ENCODE measurements at regions not wholly inside any gene's neighbourhood (a gene's known extent, or its start where the extent isn't known, plus 50 kb on each side); places are given as distances from the start of the nearest gene placed in this dataset.

DNA sequence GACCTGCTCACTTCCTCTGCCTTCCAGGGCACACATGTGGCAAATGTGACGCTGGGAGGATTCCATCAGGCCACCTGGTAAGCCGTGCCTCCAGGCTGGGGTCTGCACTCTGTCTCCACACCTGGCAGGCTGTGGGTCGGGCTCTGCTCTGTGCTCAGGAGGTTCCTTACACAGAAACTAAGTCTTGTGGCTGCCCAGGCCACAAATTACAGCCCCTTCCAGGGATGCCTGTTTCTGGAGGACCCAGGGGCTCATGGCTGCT, 58.2 kb downstream of the RMI2 start:
- H3K4me2 ChIP-seq, result no peak overlapping the region
- no peaks in the 10 kb centered on the region for H3K27me3 ChIP-seq (ENCODE audit: insufficient read depth, low read depth)
- H3K9me3 ChIP-seq (ENCODE audit: insufficient read depth, low read depth), result no peaks in the 10 kb centered on the region
- no peak overlapping the region for H3K27ac ChIP-seq
- intact Hi-C loops (cut with micrococcal nuclease; ENCODE audit: unreplicated experiment), result loop anchor here (10.0 kb wide), 1 partner anchor 271 kb away; no protein-coding TSS in a partner anchor
- TF ChIP-seq EZH2 (IDR thresholded peaks at IDR 0.05; ENCODE audit: low read depth), result no peak
- TF ChIP-seq, protein P1, sequence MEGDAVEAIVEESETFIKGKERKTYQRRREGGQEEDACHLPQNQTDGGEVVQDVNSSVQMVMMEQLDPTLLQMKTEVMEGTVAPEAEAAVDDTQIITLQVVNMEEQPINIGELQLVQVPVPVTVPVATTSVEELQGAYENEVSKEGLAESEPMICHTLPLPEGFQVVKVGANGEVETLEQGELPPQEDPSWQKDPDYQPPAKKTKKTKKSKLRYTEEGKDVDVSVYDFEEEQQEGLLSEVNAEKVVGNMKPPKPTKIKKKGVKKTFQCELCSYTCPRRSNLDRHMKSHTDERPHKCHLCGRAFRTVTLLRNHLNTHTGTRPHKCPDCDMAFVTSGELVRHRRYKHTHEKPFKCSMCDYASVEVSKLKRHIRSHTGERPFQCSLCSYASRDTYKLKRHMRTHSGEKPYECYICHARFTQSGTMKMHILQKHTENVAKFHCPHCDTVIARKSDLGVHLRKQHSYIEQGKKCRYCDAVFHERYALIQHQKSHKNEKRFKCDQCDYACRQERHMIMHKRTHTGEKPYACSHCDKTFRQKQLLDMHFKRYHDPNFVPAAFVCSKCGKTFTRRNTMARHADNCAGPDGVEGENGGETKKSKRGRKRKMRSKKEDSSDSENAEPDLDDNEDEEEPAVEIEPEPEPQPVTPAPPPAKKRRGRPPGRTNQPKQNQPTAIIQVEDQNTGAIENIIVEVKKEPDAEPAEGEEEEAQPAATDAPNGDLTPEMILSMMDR (conservative IDR thresholded peaks at IDR 0.05), result no peak
- no peak for DNase-seq
- no peaks in the 10 kb centered on the region for H3K79me2 ChIP-seq (ENCODE audit: low read depth)
- H4K20me1 ChIP-seq (ENCODE audit: insufficient read depth), result no peaks in the 10 kb centered on the region
- CTCF ChIA-PET, result no interaction called here
- no peak overlapping the region for H2AFZ ChIP-seq
- no peaks in the 10 kb centered on the region for H3K9me2 ChIP-seq (ENCODE audit: insufficient read depth)
- no TSS peak for BruUV-seq (replicated peaks)
- H3K36me3 ChIP-seq (ENCODE audit: low read depth), result no peaks in the 10 kb centered on the region
- no peaks in the 10 kb centered on the region for H3F3A ChIP-seq (ENCODE audit: insufficient read depth, low read depth)
- POLR2A ChIA-PET (ENCODE audit: unreplicated experiment), result no interaction called here
- no peaks in the 10 kb centered on the region for H3K4me1 ChIP-seq (replicated peaks; ENCODE audit: insufficient read depth)
- no peak overlapping the region for H3K4me3 ChIP-seq

DNA sequence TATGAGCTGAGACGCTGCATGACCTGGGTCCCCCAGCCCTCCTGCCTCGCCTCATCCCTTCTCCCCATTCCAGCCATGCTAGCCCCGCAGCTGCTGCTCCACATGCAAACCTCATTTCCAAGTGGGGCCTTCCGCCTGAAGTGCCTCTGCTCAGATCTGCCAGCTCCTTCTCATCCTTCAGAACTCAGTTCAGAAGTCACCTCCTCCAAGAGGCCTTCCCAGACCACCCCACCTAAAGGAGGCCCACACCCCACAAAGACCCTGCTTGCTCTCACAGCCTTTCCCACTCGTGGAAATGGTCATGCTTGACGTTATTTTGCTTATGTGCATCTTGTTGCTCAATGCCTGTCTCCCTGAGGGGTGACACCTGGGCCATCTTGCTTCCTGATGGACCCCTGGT, 58.7 kb downstream of the RMI2 start:
- no peak overlapping the region for H3K27ac ChIP-seq

DNA sequence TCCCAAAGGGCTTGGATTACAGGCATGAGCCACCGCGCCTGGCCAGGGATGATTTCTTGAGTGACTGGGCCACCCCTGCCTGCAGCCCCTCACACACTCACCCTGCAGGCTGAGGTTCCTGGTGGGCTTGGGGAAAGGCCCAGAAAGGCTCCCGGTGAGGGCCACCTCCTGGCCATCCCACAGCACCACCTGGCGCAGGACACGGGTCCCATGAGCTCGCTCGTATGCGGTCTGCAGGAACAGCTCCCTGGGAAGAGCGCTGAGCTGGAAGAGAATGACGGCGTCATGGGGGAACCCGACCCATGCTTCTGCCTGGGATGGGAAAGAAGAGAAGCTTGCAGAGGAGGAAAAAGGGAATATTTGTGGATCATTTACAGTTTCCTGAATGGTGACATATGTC, 59.3 kb downstream of the RMI2 start:
- no peaks in the 10 kb centered on the region for H4K20me1 ChIP-seq (ENCODE audit: insufficient read depth)
- TF ChIP-seq EZH2 (IDR thresholded peaks at IDR 0.05; ENCODE audit: low read depth), result no peak
- TF ChIP-seq, protein P1 (conservative IDR thresholded peaks at IDR 0.05), result no peak
- H3K36me3 ChIP-seq (ENCODE audit: low read depth), result no peaks in the 10 kb centered on the region
- no peaks in the 10 kb centered on the region for H3K9me2 ChIP-seq (ENCODE audit: insufficient read depth)
- ChIA-PET CTCF (no interaction called here), POLR2A (ENCODE audit: unreplicated experiment) (no interaction called here)
- no peak overlapping the region for H2AFZ ChIP-seq
- BruUV-seq (replicated peaks), result no TSS peak
- no peak overlapping the region for H3K27ac ChIP-seq
- intact Hi-C loops (cut with micrococcal nuclease; ENCODE audit: unreplicated experiment), result loop anchor here (1.0 to 10.0 kb wide), 3 partner anchors 270 to 440 kb away; no protein-coding TSS in a partner anchor
- H3F3A ChIP-seq (ENCODE audit: insufficient read depth, low read depth), result no peaks in the 10 kb centered on the region
- H3K4me1 ChIP-seq (replicated peaks; ENCODE audit: insufficient read depth), result no peaks in the 10 kb centered on the region
- H3K9me3 ChIP-seq (ENCODE audit: insufficient read depth, low read depth), result no peaks in the 10 kb centered on the region
- no peak for DNase-seq
- H3K27me3 ChIP-seq (ENCODE audit: insufficient read depth, low read depth), result no peaks in the 10 kb centered on the region
- no peak overlapping the region for H3K4me3 ChIP-seq
- no peaks in the 10 kb centered on the region for H3K79me2 ChIP-seq (ENCODE audit: low read depth)
- no peak overlapping the region for H3K4me2 ChIP-seq

More for the DNA sequence above, 58.7 kb downstream of the RMI2 start:
- Histone ChIP-seq H3K9me3 (ENCODE audit: insufficient read depth, low read depth) (no peaks in the 10 kb centered on the region), H3K4me1 (replicated peaks; ENCODE audit: insufficient read depth) (no peaks in the 10 kb centered on the region), H3K4me2 (no peak overlapping the region), H2AFZ (no peak overlapping the region), H3K9me2 (ENCODE audit: insufficient read depth) (no peaks in the 10 kb centered on the region), H3K36me3 (ENCODE audit: low read depth) (no peaks in the 10 kb centered on the region), H4K20me1 (ENCODE audit: insufficient read depth) (no peaks in the 10 kb centered on the region), H3K27me3 (ENCODE audit: insufficient read depth, low read depth) (no peaks in the 10 kb centered on the region), H3K4me3 (no peak overlapping the region), H3K79me2 (ENCODE audit: low read depth) (no peaks in the 10 kb centered on the region), H3F3A (ENCODE audit: insufficient read depth, low read depth) (no peaks in the 10 kb centered on the region)
- no TSS peak for BruUV-seq (replicated peaks)
- POLR2A ChIA-PET (ENCODE audit: unreplicated experiment), result no interaction called here
- TF ChIP-seq, protein P1 (conservative IDR thresholded peaks at IDR 0.05), result no peak
- no peak for TF ChIP-seq EZH2 (IDR thresholded peaks at IDR 0.05; ENCODE audit: low read depth)
- CTCF ChIA-PET, result no interaction called here
- intact Hi-C loops (cut with micrococcal nuclease; ENCODE audit: unreplicated experiment), result loop anchor here (2.0 to 10.0 kb wide), 2 partner anchors 271 to 433 kb away; no protein-coding TSS in a partner anchor
- DNase-seq, result no peak

Measured in PC-9 (cell line).